NCI-H82 treated with DMSO at 0.1 percent for 48 hours (cell line): ENCODE measurements at regions not wholly inside any gene's neighbourhood (a gene's known extent, or its start where the extent isn't known, plus 50 kb on each side); places are given as distances from the start of the nearest gene placed in this dataset.
"Not testable (repeated sequence)": the region's sequence is repeated elsewhere in the genome, so short reads cannot be mapped to it uniquely, and the experiment has no call there.

Source experiments
- DNase-seq: peaks from one replicate; lab custom pipeline; 2025; ENCODE audit not compliant: unreplicated experiment; lab: John Stamatoyannopoulos, UW

- no peak for DNase-seq
Measured at GRCh38 chr13:23105051-23105450, 75.7 kb upstream of the SGCG start.

- no peak for DNase-seq
Measured at GRCh38 chr13:23107665-23108064, 73.1 kb upstream of the SGCG start.

DNA sequence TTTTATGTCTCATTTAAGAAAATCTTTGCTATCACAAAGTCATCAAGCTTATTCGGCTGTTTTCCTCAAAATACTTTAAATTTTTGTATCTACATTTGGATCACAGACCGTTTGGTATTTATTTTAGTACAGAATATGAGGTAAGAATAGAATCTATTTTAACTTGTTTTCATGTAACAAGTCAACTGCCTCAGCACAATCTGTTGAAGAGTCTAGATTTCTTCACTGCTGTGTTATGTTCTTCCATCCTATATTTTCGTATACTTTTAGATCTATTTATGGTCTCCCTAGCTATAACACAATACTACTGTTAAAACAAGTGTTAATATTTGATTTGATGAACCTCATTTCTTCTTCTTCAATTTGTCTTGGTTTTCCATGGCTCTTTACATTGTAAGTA lies 61.6 kb upstream of the SGCG start:
- no peak for DNase-seq

- DNase-seq, result not testable (repeated sequence)
Measured at GRCh38 chr13:23127540-23127939, 53.2 kb upstream of the SGCG start.

GRCh38 chr13:23129331-23129730 lies 51.4 kb upstream of the SGCG start:
- DNase-seq, result no peak
